CD14-positive monocyte (primary cell): ENCODE measurements at regions not wholly inside any gene's neighbourhood (a gene's known extent, or its start where the extent isn't known, plus 50 kb on each side); places are given as distances from the start of the nearest gene placed in this dataset.

Experiments
- DNase-seq, 3 donors: peaks; one replicate each; pipeline ENCODE4 v3.0.0-alpha.2; 2011 to 2022
- H2AFZ ChIP-seq: 2 replicates; pipeline ENCODE4 v1.6.0; 2012; ENCODE audit warnings: mild to moderate bottlenecking, low read depth, low read length, inconsistent platforms; ENCODE audit not compliant: insufficient read depth, poor library complexity, severe bottlenecking
- H3K27ac ChIP-seq, 2 donors: 1 replicate in 1 of 2; 2 replicates in 1 of 2; pipeline ENCODE4 v1.5.1; 2012 to 2013; ENCODE audit warnings: low read length in 2 of 2, control low read depth in 1 of 2, inconsistent platforms in 1 of 2, low read depth in 1 of 2, mild to moderate bottlenecking in 1 of 2
- H3K27me3 ChIP-seq, 2 donors: one replicate each; pipeline versions ENCODE4 v1.6.0 to v1.6.1; 2011 to 2013; ENCODE audit warnings: low read length in 2 of 2; ENCODE audit not compliant: control insufficient read depth in 2 of 2, insufficient read depth in 2 of 2
- H3K36me3 ChIP-seq, 2 donors: replicated peaks in 1 of 2; 1 replicate in 1 of 2; 2 replicates in 1 of 2; pipeline versions ENCODE4 v1.5.1 to v1.6.1; 2012 to 2013; ENCODE audit warnings: low read length in 2 of 2, control low read depth in 1 of 2, inconsistent platforms in 1 of 2, mild to moderate bottlenecking in 1 of 2; ENCODE audit not compliant: insufficient read depth in 2 of 2, control insufficient read depth in 1 of 2
- H3K4me1 ChIP-seq, 2 donors: 1 replicate in 1 of 2; 2 replicates in 1 of 2; pipeline versions ENCODE4 v1.5.1 to v1.6.1; 2012 to 2013; ENCODE audit warnings: low read length in 2 of 2, control low read depth in 1 of 2, inconsistent platforms in 1 of 2, mild to moderate bottlenecking in 1 of 2, moderate library complexity in 1 of 2; ENCODE audit not compliant: insufficient read depth in 2 of 2, control insufficient read depth in 1 of 2
- H3K4me2 ChIP-seq: replicated peaks from 2 replicates; pipeline ENCODE3; 2012; ENCODE audit warnings: low read length, moderate library complexity, mild to moderate bottlenecking; ENCODE audit not compliant: poor library complexity, severe bottlenecking; ENCODE audit errors: extremely low read depth
- H3K4me3 ChIP-seq, 3 experiments: fragments of 200-600 bp in 1 of 3; sonication (generic) in 1 of 3; replicated peaks in 1 of 3; 1 replicate in 2 of 3; 2 replicates in 1 of 3; pipeline ENCODE4 v1.5.1; 2011 to 2013; ENCODE audit warnings: low read length in 3 of 3, mild to moderate bottlenecking in 3 of 3, control low read depth in 2 of 3, low read depth in 2 of 3, inconsistent platforms in 1 of 3, moderate library complexity in 1 of 3
- H3K79me2 ChIP-seq: 2 replicates; pipeline ENCODE4 v1.6.0; 2012; ENCODE audit warnings: mild to moderate bottlenecking, control low read depth, inconsistent platforms, low read length, moderate library complexity; ENCODE audit not compliant: insufficient read depth
- H3K9ac ChIP-seq: 2 replicates; pipeline ENCODE4 v1.6.0; 2017; ENCODE audit warnings: low read length, mild to moderate bottlenecking; ENCODE audit not compliant: insufficient read depth, poor library complexity, severe bottlenecking
- H3K9me3 ChIP-seq, 2 donors: replicated peaks in 1 of 2; 1 replicate in 1 of 2; 2 replicates in 1 of 2; pipeline versions ENCODE4 v1.5.1 to v1.6.1; 2012 to 2013; ENCODE audit warnings: low read length in 2 of 2, control low read depth in 1 of 2; ENCODE audit not compliant: control insufficient read depth in 1 of 2, insufficient read depth in 1 of 2
- H4K20me1 ChIP-seq: 2 replicates; pipeline ENCODE4 v1.6.0; 2012; ENCODE audit warnings: mild to moderate bottlenecking, low read length, control low read depth, moderate library complexity; ENCODE audit not compliant: insufficient read depth
- H3K27ac Mint-ChIP-seq, 7 donors: one replicate each; pipeline ENCODE4 v1.8.0; 2020; ENCODE audit warnings: mild to moderate bottlenecking in 7 of 7, mixed read lengths in 7 of 7, moderate library complexity in 6 of 7, inconsistent platforms in 2 of 7
- H3K27me3 Mint-ChIP-seq, 3 donors: one replicate each; pipeline ENCODE4 v1.8.0; 2021 to 2022; ENCODE audit warnings: low read depth in 3 of 3, mild to moderate bottlenecking in 3 of 3, mixed read lengths in 3 of 3, moderate library complexity in 3 of 3, inconsistent platforms in 1 of 3
- H3K36me3 Mint-ChIP-seq, 2 donors: one replicate each; pipeline ENCODE4 v1.8.0; 2020; ENCODE audit warnings: mixed read lengths in 2 of 2, inconsistent platforms in 1 of 2, mild to moderate bottlenecking in 1 of 2
- H3K4me1 Mint-ChIP-seq: one replicate; pipeline ENCODE4 v1.8.0; 2020; ENCODE audit warnings: mild to moderate bottlenecking, mixed read lengths
- H3K4me3 Mint-ChIP-seq, 2 donors: one replicate each; pipeline ENCODE4 v1.8.0; 2020; ENCODE audit warnings: mild to moderate bottlenecking in 2 of 2, mixed read lengths in 2 of 2, moderate library complexity in 1 of 2
- H3K9me3 Mint-ChIP-seq, 7 donors: one replicate each; pipeline ENCODE4 v1.8.0; 2020 to 2022; ENCODE audit warnings: mixed read lengths in 7 of 7, mild to moderate bottlenecking in 6 of 7, moderate library complexity in 6 of 7, inconsistent platforms in 2 of 7
- WGBS: methylation state at CpG from one replicate; pipeline ENCODE4 v1.1.5; 2013; ENCODE audit warnings: missing lambda C conversion rate; ENCODE audit not compliant: insufficient coverage; 5-methylcytosine and 5-hydroxymethylcytosine counted together
- intact Hi-C, 2 donors: fragments of 100-400 bp; cut with micrococcal nuclease; formaldehyde crosslinking; loops; one replicate each; pipeline versions ENCODE4 v1.15.0 to v1.15.1; 2023
- TF ChIP-seq, protein P1 (sequence below): fragments of 200-600 bp; IDR thresholded peaks from one replicate; pipeline ENCODE4 v1.8.0; 2022; ENCODE audit warnings: antibody characterized with exemption, mild to moderate bottlenecking

DNA sequence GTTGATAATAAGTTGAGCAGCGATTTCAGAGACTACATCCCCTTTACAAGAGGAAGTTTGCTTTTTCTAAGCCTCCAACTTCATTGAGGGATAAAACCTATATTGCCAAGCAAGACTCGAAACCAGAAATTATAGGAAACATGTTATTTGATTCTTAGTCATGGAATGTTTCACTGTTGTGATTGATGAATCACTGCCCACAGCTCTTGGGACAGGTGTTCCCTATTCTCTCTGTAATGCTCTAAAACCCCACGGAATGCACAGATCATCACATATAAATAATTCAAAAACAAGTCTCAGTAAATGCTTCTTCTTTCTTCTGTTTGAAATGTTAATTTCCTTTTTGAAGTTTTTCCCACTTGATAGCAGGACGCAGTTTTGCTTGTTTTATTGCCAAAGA is 809.5 kb upstream of the GOT2 start:
- no peak overlapping the region for H3K4me2 ChIP-seq
- no CpG with 5 or more reads among the region's 4 CpGs for WGBS
- H3K27me3 ChIP-seq: no peaks in the 10 kb centered on the region
- H3K27ac Mint-ChIP-seq: no peak overlapping the region
- TF ChIP-seq, protein P1, sequence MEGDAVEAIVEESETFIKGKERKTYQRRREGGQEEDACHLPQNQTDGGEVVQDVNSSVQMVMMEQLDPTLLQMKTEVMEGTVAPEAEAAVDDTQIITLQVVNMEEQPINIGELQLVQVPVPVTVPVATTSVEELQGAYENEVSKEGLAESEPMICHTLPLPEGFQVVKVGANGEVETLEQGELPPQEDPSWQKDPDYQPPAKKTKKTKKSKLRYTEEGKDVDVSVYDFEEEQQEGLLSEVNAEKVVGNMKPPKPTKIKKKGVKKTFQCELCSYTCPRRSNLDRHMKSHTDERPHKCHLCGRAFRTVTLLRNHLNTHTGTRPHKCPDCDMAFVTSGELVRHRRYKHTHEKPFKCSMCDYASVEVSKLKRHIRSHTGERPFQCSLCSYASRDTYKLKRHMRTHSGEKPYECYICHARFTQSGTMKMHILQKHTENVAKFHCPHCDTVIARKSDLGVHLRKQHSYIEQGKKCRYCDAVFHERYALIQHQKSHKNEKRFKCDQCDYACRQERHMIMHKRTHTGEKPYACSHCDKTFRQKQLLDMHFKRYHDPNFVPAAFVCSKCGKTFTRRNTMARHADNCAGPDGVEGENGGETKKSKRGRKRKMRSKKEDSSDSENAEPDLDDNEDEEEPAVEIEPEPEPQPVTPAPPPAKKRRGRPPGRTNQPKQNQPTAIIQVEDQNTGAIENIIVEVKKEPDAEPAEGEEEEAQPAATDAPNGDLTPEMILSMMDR: no peak
- no peaks in the 10 kb centered on the region for H3K36me3 ChIP-seq
- no peak overlapping the region for H3K9ac ChIP-seq
- no peaks in the 10 kb centered on the region for H3K79me2 ChIP-seq
- H3K36me3 Mint-ChIP-seq: no peaks in the 10 kb centered on the region
- H3K4me3 ChIP-seq: no peak overlapping the region
- no peak overlapping the region for H2AFZ ChIP-seq
- H3K27ac ChIP-seq: no peak overlapping the region
- H3K27me3 Mint-ChIP-seq: peaks cover 0 to 4% (median 0%) of the 10 kb centered on the region in 3 donors
- H3K9me3 Mint-ChIP-seq: peaks cover 0 to 11% (median 2%) of the 10 kb centered on the region in 7 donors
- intact Hi-C loops: no loop called here
- no peaks in the 10 kb centered on the region for H4K20me1 ChIP-seq
- H3K4me1 ChIP-seq: no peaks in the 10 kb centered on the region
- no peaks in the 10 kb centered on the region for H3K4me1 Mint-ChIP-seq
- DNase-seq: no peak
- H3K4me3 Mint-ChIP-seq: no peak overlapping the region
- H3K9me3 ChIP-seq: no peaks in the 10 kb centered on the region

DNA sequence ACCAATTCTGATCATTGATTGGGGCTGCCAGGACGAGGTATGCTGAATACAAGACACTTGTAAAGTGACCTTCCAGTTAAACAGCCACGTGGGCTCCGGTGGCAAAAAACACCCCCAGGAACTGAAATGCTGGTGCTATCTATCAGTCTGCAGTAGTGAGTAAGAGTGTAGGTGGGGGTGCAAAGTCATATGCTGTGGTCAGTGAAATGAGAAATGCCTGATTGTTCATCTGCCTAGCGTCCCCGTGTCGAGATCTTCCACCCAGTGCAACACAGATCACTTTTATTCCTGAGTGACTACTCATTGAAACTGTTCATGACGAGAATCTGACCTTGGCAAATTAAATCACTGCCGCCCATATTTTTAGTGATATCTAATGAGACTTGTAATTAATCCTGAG is 806.5 kb upstream of the GOT2 start:
- H3K27ac ChIP-seq: no peak overlapping the region
- no peak overlapping the region for H2AFZ ChIP-seq
- WGBS: 75% methylated on average over 1 of the region's 8 CpGs
- no peak overlapping the region for H3K9ac ChIP-seq
- H3K27me3 ChIP-seq: no peaks in the 10 kb centered on the region
- Mint-ChIP-seq H3K36me3 (no peaks in the 10 kb centered on the region), H3K4me3 (no peak overlapping the region), H3K27me3 (no peaks in the 10 kb centered on the region), H3K27ac (no peak overlapping the region), H3K4me1 (no peaks in the 10 kb centered on the region), H3K9me3 (peaks cover 0 to 5% (median 1%) of the 10 kb centered on the region in 7 donors)
- no peaks in the 10 kb centered on the region for H3K79me2 ChIP-seq
- no peaks in the 10 kb centered on the region for H3K36me3 ChIP-seq
- H3K4me2 ChIP-seq: no peak overlapping the region
- H4K20me1 ChIP-seq: no peaks in the 10 kb centered on the region
- intact Hi-C loops: no loop called here
- TF ChIP-seq, protein P1: no peak
- no peaks in the 10 kb centered on the region for H3K9me3 ChIP-seq
- no peak for DNase-seq
- H3K4me1 ChIP-seq: no peaks in the 10 kb centered on the region
- no peak overlapping the region for H3K4me3 ChIP-seq
